A549 (cell line): ENCODE measurements at regions not wholly inside any gene's neighbourhood (a gene's known extent, or its start where the extent isn't known, plus 50 kb on each side); places are given as distances from the start of the nearest gene placed in this dataset.

ENCODE experiments used
- ATAC-seq, 2 experiments: fragments of 200-7000 bp in 1 of 2; fragments of >200 bp in 1 of 2; cut with Nextera tagmentation in 1 of 2; cut with Tn5 transposase in 1 of 2; 3 replicates each; pipeline versions ENCODE4 v1.8.0 to v1.9.1; 2018 to 2020; ENCODE audit warnings: mild to moderate bottlenecking in 1 of 2, moderate library complexity in 1 of 2
- CTCF ChIA-PET: fragments of 300-600 bp; sonication (Branson Sonifier 250); formaldehyde crosslinking; extraction: SDS; loops from one replicate; lab custom pipeline; 2021; ENCODE audit warnings: antibody characterized with exemption, inconsistent platforms; lab: Yijun Ruan, JAX
- POLR2A ChIA-PET: fragments of 350-600 bp; formaldehyde crosslinking; extraction: SDS; loops from one replicate; lab custom pipeline; 2021; ENCODE audit warnings: antibody characterized with exemption, inconsistent platforms; lab: Yijun Ruan, JAX
- DNase-seq, 2 experiments: peaks; one replicate each; pipeline versions ENCODE4 v3.0.0 to v3.0.0-alpha.2; 2011 to 2016; ENCODE audit warnings: low read depth in 1 of 2, low spot score in 1 of 2
- FAIRE-seq: peaks from 2 replicates; lab custom pipeline; 2011; peaks lifted over from hg19 to GRCh38; lab: Jason Lieb, UNC
- H3K27ac ChIP-seq, 2 experiments: fragments of >200 bp; sonication (Bioruptor Twin); formaldehyde crosslinking; 3 replicates each; pipeline ENCODE4 v1.5.1; 2016 to 2017
- H3K4me1 ChIP-seq: fragments of >200 bp; sonication (Bioruptor Twin); formaldehyde crosslinking; 3 replicates; pipeline ENCODE4 v1.6.1; 2016
- H3K4me2 ChIP-seq: fragments of >200 bp; sonication (Bioruptor Twin); formaldehyde crosslinking; 3 replicates; pipeline ENCODE4 v1.6.1; 2016
- H3K4me3 ChIP-seq: fragments of >200 bp; sonication (Bioruptor Twin); formaldehyde crosslinking; 3 replicates; pipeline ENCODE4 v1.5.1; 2016
- H3K9me3 ChIP-seq: fragments of >200 bp; sonication (Bioruptor Twin); formaldehyde crosslinking; 3 replicates; pipeline ENCODE4 v1.6.1; 2016
- CBX2 ChIP-seq: fragments of 200-600 bp; sonication (generic); IDR thresholded peaks from 2 replicates; pipeline ENCODE4 v1.6.1; 2016; ENCODE audit warnings: low read depth, mild to moderate bottlenecking, borderline replicate concordance
- CBX8 ChIP-seq: fragments of 200-600 bp; sonication (generic); IDR thresholded peaks from 2 replicates; pipeline ENCODE4 v1.6.1; 2016
- CHD2 ChIP-seq: fragments of 150-350 bp; IDR thresholded peaks from 2 replicates; pipeline ENCODE4 v1.6.1; 2014; ENCODE audit warnings: low read length; ENCODE audit not compliant: partially characterized antibody
- CHD4 ChIP-seq: fragments of 200-600 bp; sonication (generic); IDR thresholded peaks from 2 replicates; pipeline ENCODE4 v1.6.1; 2016; ENCODE audit warnings: antibody characterized with exemption, mild to moderate bottlenecking, borderline replicate concordance
- EHF ChIP-seq: fragments of 250-450 bp; sonication (Bioruptor Pico); IDR thresholded peaks from 2 replicates; pipeline ENCODE4 v1.5.0; 2020; ENCODE audit warnings: mild to moderate bottlenecking
- ESRRA ChIP-seq: fragments of 150-350 bp; IDR thresholded peaks from 2 replicates; pipeline ENCODE4 v1.6.1; 2014; ENCODE audit warnings: mild to moderate bottlenecking, low read length, borderline replicate concordance
- FOSL2 ChIP-seq, 2 experiments: fragments of 450-650 bp in 1 of 2; fragments of >200 bp in 1 of 2; sonication (Bioruptor Twin) in 1 of 2; formaldehyde crosslinking; IDR thresholded peaks; 2 replicates each; pipeline versions ENCODE4 v1.5.0 to v1.6.1; 2016 to 2020; ENCODE audit warnings: mild to moderate bottlenecking in 1 of 2, moderate library complexity in 1 of 2
- HOXA7 ChIP-seq: fragments of 250-450 bp; sonication (Bioruptor Pico); IDR thresholded peaks from 2 replicates; pipeline ENCODE4 v1.5.0; 2020; ENCODE audit warnings: mild to moderate bottlenecking, moderate library complexity
- HOXB5 ChIP-seq: fragments of 250-450 bp; sonication (Bioruptor Pico); IDR thresholded peaks from 2 replicates; pipeline ENCODE4 v1.5.0; 2020; ENCODE audit warnings: mild to moderate bottlenecking, moderate library complexity
- MAFK ChIP-seq: fragments of 450-650 bp; IDR thresholded peaks from 2 replicates; pipeline ENCODE4 v1.6.1; 2014; ENCODE audit not compliant: partially characterized antibody
- MAX ChIP-seq: IDR thresholded peaks from 2 replicates; pipeline ENCODE4 v1.6.1; 2012
- MYC ChIP-seq: IDR thresholded peaks from 2 replicates; pipeline ENCODE4 v1.6.1; 2012; ENCODE audit warnings: mild to moderate bottlenecking, inconsistent platforms, low read length, improper control_type of control experiment, borderline replicate concordance
- NPAS2 ChIP-seq: fragments of 250-450 bp; sonication (Bioruptor Pico); IDR thresholded peaks from 2 replicates; pipeline ENCODE4 v1.8.0; 2022; ENCODE audit warnings: mild to moderate bottlenecking, moderate library complexity, borderline replicate concordance
- NR3C1 ChIP-seq: fragments of >200 bp; sonication (Bioruptor Twin); formaldehyde crosslinking; IDR thresholded peaks from 3 replicates; pipeline ENCODE4 v1.6.1; 2017
- POLR2A ChIP-seq: IDR thresholded peaks from 2 replicates; pipeline ENCODE4 v1.6.1; 2012; ENCODE audit warnings: mild to moderate bottlenecking, low read length
- POLR2AphosphoS2 ChIP-seq: conservative IDR thresholded peaks from 2 replicates; pipeline ENCODE4 v1.6.1; 2012; ENCODE audit warnings: low read length, improper control_type of control experiment, inconsistent platforms
- RAD21 ChIP-seq, 2 experiments: fragments of >200 bp in 1 of 2; sonication (Bioruptor Twin) in 1 of 2; formaldehyde crosslinking in 1 of 2; IDR thresholded peaks in 1 of 2; conservative IDR thresholded peaks in 1 of 2; 2 replicates in 1 of 2; 3 replicates in 1 of 2; pipeline ENCODE4 v1.6.1; 2012 to 2018; ENCODE audit warnings: inconsistent platforms in 1 of 2
- REST ChIP-seq: fragments of 200-600 bp; sonication (generic); IDR thresholded peaks from 2 replicates; pipeline ENCODE4 v1.6.1; 2016; ENCODE audit warnings: antibody characterized with exemption, mild to moderate bottlenecking, moderate library complexity
- RFX5 ChIP-seq: fragments of 450-650 bp; IDR thresholded peaks from 2 replicates; pipeline ENCODE4 v1.7.1; 2014; ENCODE audit warnings: antibody characterized with exemption, mild to moderate bottlenecking, moderate library complexity
- SREBF2 ChIP-seq: fragments of 450-650 bp; IDR thresholded peaks from 2 replicates; pipeline ENCODE4 v1.6.1; 2014; ENCODE audit warnings: mild to moderate bottlenecking, moderate library complexity
- TP53 ChIP-seq: fragments of 250-450 bp; sonication (Bioruptor Pico); IDR thresholded peaks from 2 replicates; pipeline ENCODE4 v1.5.0; 2021; ENCODE audit warnings: mild to moderate bottlenecking, moderate library complexity
- USF2 ChIP-seq: fragments of 450-650 bp; IDR thresholded peaks from 2 replicates; pipeline ENCODE4 v1.6.1; 2014; ENCODE audit warnings: antibody characterized with exemption
- ZNF302 ChIP-seq: fragments of 250-450 bp; sonication (Bioruptor Pico); IDR thresholded peaks from 2 replicates; pipeline ENCODE4 v1.9.0; 2021; ENCODE audit warnings: inconsistent platforms, mild to moderate bottlenecking, moderate library complexity
- WGBS: methylation state at CpG from one replicate; pipeline ENCODE4 v1.1.6; 2017; ENCODE audit errors: missing lambda C conversion rate; 5-methylcytosine and 5-hydroxymethylcytosine counted together

- CTCF ChIA-PET: no interaction called here
- TF ChIP-seq TP53 (CRISPR knock-in tag) (no peak), REST (peak; percentile 55; the same call in 1 of the 2 replicates), ESRRA (no peak), USF2 (no peak)
Observed at GRCh38 chr1:104392552-104392951, 642.9 kb downstream of the AMY1C start.

GRCh38 chr1:104402178-104402577, 652.5 kb downstream of the AMY1C start:
- H3K27ac ChIP-seq: no peak overlapping the region
- WGBS: 0% methylated on average over 2 of the region's 2 CpGs
- no peak for FAIRE-seq
- no peak for DNase-seq
- TF ChIP-seq POLR2A (no peak), CBX2 (no peak), FOSL2 (IDR thresholded peaks at IDR 0.05) (no peak), FOSL2 (CRISPR knock-in tag; IDR thresholded peaks at IDR 0.05) (no peak), CHD2 (no peak), CBX8 (no peak), NR3C1 (no peak), POLR2AphosphoS2 (no peak), NPAS2 (CRISPR knock-in tag) (no peak), CHD4 (no peak)
- H3K4me3 ChIP-seq: no peak overlapping the region
- H3K4me2 ChIP-seq: no peak overlapping the region
- CTCF ChIA-PET: no interaction called here
- POLR2A ChIA-PET: no interaction called here
- no peaks in the 10 kb centered on the region for H3K9me3 ChIP-seq
- no peaks in the 10 kb centered on the region for H3K4me1 ChIP-seq
- ATAC-seq: no peak

More at GRCh38 chr1:104392552-104392951, 642.9 kb downstream of the AMY1C start:
- DNase-seq (no peak), FAIRE-seq (no peak), ATAC-seq (no peak)
- H3K4me1 ChIP-seq: no peaks in the 10 kb centered on the region
- POLR2A ChIA-PET: no interaction called here
- no peaks in the 10 kb centered on the region for H3K9me3 ChIP-seq
- no peak overlapping the region for H3K4me3 ChIP-seq
- H3K4me2 ChIP-seq: no peak overlapping the region
- H3K27ac ChIP-seq: no peak overlapping the region
- 6% methylated on average over 1 of the region's 1 CpG for WGBS

- H3K27ac ChIP-seq: no peak overlapping the region
- H3K4me3 ChIP-seq: no peak overlapping the region
- no peaks in the 10 kb centered on the region for H3K4me1 ChIP-seq
- TF ChIP-seq MAFK (peak; percentile 86), RFX5 (no peak)
- ChIA-PET CTCF (no interaction called here), POLR2A (no interaction called here)
- H3K9me3 ChIP-seq: no peaks in the 10 kb centered on the region
- ATAC-seq (no peak), DNase-seq (no peak), FAIRE-seq (no peak)
- no peak overlapping the region for H3K4me2 ChIP-seq
- 31% methylated on average over 1 of the region's 1 CpG for WGBS
Observed at GRCh38 chr1:104403883-104404282, 654.2 kb downstream of the AMY1C start.

- DNase-seq (no peak), ATAC-seq (no peak), FAIRE-seq (no peak)
- H3K4me3 ChIP-seq: no peak overlapping the region
- H3K27ac ChIP-seq: no peak overlapping the region
- no peaks in the 10 kb centered on the region for H3K4me1 ChIP-seq
- 3% methylated on average over 2 of the region's 2 CpGs for WGBS
- CTCF ChIA-PET: no interaction called here
- POLR2A ChIA-PET: no interaction called here
- no peak overlapping the region for H3K4me2 ChIP-seq
- no peak for TF ChIP-seq MYC
- TF ChIP-seq HOXA7 (CRISPR knock-in tag): no peak
- no peak for TF ChIP-seq ZNF302 (CRISPR knock-in tag)
- no peak for TF ChIP-seq HOXB5 (CRISPR knock-in tag)
- TF ChIP-seq POLR2A: no peak
- no peak for TF ChIP-seq TP53 (CRISPR knock-in tag)
- TF ChIP-seq ESRRA: no peak
- no peak for TF ChIP-seq USF2
- no peak for TF ChIP-seq MAFK
- TF ChIP-seq SREBF2: no peak
- TF ChIP-seq EHF (CRISPR knock-in tag): no peak
- TF ChIP-seq MAX: no peak
- TF ChIP-seq RAD21 (conservative IDR thresholded peaks at IDR 0.05 in 1 of 2, IDR thresholded peaks at IDR 0.05 in 1 of 2): no peak
- TF ChIP-seq, all 56 proteins: peak for 0
- H3K9me3 ChIP-seq: no peaks in the 10 kb centered on the region
Observed at GRCh38 chr1:104406728-104407127, 657.0 kb downstream of the AMY1C start.
